GM18873 (cell line): ENCODE measurements at regions not wholly inside any gene's neighbourhood (a gene's known extent, or its start where the extent isn't known, plus 50 kb on each side); places are given as distances from the start of the nearest gene placed in this dataset.

Experiments used
- ATAC-seq: cut with Tn5 transposase; IDR thresholded peaks from one replicate; pipeline ENCODE4 v1.9.1; 2021; ENCODE audit warnings: mild to moderate bottlenecking, moderate library complexity, moderate number of reproducible peaks; ENCODE audit not compliant: unreplicated experiment, low FRiP score

DNA sequence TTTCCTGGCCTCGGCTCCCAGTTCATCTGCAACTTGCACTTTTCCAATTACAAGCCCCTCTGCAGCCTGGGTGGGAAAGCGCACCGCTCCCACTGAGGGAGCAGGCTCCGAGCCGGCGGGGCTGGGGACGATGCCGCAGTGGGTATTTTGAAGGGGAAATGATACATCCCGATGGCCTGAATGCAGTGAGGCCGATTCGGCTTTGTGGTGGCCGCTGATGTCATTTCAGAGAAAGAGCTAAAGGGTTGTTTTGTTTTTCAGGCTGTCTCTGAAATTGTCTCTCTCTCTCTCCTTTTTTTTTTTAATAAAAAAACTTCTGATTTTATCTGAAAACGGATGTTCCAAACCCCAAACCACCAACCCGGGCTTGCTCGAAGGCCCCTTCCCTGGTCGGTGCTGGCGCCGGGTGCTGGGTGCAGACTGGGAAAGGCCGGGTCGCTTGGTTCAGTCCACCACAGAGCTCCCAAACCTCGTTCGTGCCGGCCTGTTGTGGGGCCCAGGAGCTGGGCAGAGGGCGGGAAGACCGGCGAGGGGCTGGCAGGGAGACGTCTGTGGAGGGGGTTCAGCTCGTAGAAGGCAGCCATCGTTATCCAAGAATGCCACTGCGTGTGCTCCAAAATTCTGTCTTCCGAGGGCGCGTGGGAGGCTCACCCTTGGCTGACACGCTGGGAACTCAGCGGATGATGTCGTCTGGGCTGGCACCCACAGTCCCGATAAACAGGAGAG is 102.8 kb downstream of the FOXL1 start:
- no peak for ATAC-seq

DNA sequence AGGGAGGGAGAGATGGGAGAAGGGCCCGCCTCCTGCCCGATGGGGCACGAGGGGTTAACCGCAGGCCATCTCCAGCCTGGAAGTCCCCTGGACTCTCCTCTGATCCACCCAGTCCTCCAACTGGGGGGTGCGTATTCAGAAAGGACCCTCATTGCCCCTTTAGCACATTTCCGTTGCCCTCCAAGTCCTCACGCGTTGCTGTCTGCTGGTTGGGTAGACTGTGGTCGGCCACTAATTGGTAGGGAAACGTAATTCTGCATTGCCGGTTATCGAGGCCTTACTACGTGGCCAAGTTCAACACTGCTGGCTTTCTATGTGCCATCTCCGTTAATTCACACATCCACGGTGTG is 103.4 kb downstream of the FOXL1 start:
- no peak for ATAC-seq

DNA sequence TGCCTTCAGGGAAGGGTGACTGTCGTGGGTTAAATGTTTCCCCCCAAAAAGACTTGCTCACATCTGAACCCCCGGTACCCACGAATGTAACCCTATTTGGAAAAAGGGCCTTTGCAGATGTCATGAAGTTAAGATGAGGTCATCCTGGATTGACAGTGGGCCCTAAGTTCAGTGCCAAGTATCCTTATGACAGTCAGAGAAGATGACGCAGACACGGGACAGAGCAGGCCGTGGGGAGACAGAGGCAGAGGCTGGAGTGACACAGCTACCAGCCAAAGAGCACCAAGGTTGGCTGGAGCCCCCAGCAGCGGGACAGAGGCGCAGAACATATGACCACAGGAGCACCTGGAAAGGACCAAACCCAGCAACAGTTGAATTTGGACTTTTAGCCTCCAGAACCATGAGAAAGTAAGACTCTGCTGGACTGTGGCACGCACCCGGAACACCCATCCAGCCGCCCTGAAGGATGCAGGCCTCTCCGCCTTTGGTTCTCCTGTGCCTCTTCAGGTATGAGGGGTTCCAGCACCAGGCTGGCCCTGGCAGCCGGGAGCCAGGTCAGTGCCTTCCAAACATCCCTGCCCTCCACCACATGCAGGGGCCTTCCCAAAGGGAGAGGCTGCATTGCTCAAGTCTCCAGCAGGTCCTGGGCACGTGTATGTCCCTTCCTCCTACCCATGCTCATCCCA is 104.0 kb downstream of the FOXL1 start:
- ATAC-seq = no peak

DNA sequence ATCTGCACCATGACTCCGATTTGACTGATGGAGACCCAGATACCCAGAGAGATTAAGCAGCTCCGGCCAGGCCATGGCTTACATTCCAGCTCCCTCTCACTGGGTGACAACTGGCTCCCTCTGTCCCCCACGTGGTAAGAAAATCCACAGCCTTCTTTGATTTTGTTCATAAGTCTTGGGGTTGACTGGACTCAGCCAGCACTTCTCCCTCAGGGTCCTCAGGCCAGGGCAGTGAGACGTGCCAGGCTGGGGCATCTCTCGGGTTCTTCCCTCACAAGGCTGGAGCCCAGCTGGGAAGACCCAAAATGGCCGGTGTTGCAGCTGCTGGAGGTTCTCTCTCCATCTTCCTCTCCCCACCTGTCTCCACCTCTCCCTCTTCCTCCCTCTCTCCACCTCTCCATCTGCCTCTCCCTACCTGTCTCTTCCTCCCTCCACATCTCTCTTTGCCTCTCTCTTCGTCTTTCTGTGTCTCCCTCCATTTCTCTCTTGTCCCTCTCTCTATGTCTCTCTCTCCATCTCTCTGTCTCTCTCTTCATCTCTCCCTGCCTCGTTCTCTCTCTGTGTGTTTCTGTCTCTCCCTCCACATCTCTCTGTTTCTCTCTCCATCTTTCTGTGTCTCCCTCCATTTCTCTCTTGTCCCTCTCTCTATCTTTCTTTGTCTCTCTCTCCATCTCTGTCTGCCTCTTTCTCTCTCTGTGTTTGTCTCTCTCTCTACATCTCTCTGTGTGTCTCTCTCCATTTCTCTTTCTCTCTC is 105.3 kb downstream of the FOXL1 start:
- ATAC-seq = no peak

DNA sequence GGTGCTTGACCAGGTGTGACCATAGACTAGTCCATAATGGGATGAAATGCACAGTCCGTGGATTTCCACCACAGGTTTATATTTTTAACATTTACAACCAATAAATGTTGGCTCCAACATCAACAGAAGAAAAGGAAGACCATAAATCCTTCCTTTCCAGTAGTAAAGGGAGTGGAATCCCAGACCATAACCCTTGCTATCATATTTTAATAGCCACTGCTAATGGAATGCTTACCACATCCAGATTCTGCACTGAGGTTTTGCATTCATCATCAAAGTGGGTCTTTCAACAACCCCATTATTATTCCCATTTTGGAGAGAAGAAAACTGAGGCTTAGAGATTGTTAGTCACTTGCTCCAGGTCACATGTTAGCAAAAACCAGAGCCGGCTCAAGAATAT is 106.7 kb downstream of the FOXL1 start:
- ATAC-seq = no peak

DNA sequence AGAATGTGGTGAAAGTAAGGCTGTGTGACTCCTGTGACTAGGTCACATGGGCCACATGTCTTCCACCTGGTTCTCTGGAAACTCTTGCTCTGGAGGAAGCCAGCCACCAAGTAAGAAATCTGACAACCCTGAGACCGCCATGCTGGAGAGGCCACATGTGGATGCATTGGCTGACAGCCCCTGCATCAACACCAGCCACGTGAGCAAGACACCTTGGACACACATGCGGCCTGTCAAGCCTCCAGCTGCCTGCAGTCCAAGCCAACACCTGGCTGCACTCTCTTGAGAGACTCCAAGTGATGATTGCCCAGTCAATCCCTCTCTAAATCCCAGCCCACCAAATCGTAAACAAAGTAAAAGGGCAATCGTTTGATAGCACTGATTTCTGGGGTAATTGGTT is 112.6 kb downstream of the FOXL1 start:
- no peak for ATAC-seq

DNA sequence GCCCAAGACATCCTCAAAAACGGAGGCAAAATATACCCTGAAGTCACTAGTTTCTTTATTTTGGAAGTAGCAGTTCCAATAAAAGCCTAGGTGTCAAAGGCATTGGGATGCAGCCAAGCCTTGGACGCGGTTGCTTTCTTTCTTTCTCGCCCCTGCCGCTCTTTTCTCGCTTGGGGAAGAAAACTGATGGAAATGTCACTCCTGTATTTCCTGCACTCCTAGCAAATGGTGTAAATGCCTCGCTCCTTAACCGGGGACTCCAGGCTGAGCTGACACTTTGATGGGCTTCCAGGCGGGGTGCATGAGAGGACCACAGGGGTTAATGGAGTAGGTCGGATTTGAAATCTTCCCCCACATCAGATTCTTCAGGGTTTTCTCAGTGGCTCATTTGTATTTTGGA is 114.1 kb downstream of the FOXL1 start:
- no peak for ATAC-seq

DNA sequence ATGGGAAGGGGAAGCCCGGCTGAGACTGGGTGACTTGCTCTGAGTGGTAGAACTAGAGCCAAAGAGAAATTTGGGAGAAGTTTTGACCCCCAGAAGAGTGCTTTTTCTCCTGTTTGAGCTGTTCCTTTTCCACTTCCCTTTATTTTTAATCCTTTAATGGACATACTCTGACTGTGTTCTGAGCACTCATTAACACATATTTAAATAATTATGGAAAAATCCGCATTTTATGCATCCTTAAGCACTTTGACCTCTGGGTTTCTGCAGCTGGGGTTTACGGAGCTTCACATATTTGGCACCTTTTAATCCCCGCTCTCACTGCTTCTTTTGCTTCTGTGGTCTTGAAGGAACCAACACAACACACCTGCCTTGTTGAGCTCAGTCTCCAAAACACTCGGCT is 114.7 kb downstream of the FOXL1 start:
- no peak for ATAC-seq

DNA sequence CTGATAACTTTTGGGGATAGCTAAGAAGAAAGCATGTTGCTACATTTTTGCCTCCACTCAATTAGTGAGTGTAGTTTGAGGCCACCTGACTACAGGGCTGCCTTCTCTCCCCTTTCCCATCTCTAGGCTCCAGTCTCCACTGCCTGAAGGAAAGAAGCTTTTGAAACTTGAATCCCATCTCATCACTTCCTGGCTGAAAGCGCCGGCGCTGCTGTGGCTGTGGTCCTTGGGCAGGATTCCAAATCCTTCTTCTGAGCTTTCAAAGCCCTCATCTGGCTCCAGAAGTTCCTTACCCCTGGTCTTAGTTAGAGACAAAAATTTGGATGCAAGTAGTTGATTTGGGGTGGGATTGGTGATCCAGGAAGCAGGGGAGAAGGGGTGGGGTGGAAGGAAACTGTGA is 119.4 kb downstream of the FOXL1 start:
- no peak for ATAC-seq

DNA sequence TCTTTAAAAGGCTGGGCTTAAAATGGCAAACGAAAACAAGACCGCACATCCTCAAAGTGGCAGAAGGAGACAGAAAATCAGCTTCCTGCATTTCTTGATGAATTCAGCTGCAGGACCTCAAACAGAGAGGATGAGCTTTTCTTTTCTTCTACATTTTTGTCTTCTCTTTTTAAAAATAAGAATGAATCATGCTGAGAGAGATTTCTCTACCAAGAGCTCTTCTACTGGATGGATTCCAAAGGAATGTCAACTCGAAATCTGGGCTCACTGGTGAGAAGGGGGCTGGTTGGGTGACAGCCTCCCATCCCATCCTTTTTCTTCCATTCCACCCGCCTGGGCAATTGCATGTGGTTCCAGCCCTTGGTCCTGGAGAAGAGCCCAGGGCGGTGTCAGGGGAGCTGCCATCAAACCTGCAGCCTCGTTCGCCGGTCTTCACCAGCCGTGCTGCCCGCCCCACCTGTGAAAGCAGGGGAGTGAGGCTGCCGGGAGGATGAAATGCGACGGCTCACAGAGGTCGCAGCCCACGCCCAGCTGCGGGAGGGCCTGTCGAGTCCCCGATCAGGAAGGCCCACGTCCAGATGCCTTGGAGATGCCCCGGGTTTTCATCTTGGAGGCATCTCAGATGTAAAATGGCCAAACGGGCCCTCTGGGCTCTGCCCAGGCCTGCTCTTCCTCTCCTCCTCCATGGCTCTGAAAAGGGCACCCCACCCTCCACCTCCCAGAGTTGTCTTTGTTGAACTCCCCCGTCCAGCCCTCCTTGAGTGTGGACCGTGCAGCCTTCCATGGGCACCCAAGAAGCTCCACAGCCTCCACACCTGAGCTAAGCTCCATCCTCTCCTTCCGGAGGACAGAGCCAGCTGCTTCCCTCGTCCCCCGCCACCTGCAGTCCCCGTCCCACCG is 121.9 kb downstream of the FOXL1 start:
- no peak for ATAC-seq

DNA sequence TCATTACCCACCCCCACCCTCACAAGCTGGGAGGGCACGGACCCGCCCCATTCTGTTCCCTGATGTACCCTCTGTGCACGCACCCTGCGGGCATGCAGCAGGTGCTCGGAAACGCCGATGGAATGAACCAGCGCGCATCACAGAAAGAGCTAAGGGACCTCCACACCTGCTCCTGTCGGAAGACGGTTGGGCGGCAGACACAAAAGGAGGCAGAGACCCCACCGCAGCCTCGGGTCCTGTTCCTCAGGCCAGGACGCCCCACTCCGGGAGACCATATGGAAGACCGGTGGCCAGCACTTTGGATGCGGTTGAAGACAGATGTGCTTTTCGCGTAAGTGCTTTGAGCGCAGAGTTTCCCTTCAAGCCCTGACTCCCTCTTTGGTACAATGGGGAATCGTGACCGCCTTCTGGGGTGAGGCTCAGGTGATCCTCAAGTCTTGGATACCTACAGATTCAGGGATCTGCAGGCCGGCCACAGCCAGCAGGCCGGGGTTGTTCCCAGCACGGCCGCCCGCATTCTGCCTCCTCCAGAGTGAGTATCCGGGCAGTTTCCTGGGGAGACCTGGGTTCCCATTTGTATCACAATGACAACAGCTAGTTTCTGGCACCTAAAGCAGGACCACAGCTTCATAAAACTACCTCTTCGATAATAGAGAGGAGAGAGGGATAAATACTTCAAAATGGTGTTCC is 123.1 kb downstream of the FOXL1 start:
- ATAC-seq = no peak

DNA sequence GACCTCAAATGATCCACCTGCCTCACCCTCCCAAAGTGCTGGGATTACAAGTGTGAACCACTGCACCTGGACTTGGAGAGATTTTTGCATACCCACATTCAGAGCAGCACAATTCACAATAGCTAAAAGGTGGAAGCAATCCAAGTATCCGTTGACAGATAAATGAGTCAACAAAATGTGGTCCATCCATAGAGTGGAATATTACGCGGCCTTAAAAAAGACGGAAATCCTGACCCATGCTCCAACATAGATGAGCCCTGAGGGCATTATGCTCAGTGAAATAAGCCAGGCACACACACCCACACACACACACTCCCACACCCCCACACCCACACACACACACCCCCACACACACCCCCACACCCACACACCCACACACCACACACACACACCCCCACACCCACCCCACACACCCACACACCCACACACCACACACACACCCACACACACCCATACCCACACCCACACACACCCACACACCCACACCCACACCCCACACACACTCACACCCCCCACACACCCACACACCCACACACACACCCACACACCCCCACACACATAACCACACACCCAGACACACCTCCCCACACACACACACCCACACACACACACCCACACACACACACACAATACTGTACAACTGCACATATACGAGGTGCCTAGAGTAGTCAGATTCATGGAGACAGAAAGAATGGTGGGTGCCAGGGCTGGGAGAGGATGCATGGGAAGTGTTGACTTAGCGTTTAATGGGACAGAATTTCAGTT is 124.7 kb downstream of the FOXL1 start:
- ATAC-seq = no peak

DNA sequence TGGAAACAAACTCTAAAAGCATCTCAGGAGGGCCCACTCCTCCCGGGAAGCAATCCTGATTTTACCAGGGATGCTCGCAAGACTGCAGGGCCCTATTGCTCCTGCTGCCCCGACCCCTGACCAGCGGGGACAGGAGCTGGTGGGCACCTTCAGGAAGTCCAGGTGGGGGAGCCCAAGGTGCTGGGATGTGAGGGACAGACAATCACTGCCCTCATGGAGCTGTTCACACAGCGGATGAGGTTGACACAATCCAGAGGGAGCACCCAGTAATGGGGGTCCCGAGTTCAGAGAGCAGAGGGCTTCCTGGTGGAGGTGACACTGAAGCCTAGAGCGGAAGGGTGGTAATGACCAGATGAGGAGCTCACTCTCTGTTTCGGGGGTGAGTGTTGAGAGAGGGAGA is 126.2 kb downstream of the FOXL1 start:
- ATAC-seq = no peak

DNA sequence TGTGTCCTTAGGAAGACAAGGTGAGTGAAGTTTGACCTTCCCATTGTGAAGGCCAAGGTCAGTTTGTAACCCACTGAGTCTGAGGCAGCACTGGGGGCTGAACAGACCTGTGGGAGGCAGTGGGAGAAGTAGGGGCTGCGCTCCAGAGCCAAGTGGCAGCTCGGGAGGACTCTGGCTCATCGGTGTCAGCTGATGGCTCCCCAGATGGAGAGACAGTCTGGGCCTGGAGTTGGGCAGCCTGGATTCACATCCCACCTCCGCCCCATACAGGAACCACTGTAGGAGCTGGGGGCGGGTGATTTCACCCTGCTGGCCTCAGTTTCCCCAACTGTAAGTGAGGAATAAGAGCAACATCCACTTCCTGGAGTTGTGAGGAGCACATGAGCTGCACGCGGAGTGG is 128.4 kb downstream of the FOXL1 start:
- no peak for ATAC-seq

DNA sequence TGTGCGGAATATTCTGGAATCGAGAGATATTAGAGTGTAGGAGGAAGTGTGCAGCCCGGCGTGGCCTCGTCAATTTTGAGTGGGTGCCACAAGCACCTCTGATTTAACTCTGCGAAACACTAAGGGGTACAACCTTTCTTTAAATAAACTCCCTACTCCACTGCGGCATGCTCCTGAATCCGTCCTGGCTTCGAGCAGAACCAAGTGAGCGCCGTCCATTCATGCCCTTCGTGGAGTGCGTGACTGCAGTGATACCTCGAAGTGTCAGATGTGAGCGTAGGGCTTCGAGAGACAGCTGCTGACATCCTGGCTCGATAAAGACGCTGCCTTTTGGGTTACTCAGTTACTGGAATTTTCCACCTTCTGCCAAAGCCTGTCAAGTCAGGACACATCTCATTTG is 128.8 kb downstream of the FOXL1 start:
- ATAC-seq = no peak

DNA sequence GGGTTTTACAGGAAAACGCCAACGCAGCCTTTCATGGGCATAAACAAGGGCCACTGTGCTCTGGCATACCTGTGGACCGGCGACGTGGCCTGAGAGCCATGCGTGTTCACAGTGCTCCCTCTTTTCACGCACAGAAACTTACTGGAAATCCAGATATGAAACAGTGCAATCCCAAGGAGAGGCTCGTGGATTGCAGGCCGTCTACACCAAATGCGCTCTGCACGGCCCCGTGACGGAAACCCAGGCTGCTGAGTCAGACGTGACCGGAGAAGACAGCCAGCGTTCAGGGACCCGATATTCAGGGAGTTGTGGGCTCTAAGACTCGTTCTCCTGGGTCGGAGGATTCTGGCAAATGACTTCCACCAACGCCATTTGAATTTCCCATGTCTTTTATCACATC is 129.2 kb downstream of the FOXL1 start:
- no peak for ATAC-seq

DNA sequence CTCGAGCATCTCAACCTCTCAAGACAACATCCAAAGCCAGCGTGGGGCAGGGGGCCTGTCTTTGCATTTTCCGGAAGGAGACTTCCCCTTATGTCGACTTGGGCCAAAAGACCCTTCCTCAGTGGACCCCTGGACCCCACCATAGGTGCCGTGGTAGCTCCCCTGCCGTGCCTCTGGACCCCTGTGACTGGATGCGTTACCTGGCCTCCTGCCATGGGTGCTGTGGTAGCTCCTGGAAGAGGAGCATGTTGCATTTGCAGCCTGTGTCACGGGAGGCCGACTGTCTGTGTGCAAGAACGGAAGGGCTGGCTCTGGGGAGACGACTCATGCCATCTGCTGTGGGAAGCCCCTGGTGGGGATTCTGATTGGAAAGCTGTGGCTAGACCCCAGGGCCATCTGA is 130.1 kb downstream of the FOXL1 start:
- no peak for ATAC-seq

DNA sequence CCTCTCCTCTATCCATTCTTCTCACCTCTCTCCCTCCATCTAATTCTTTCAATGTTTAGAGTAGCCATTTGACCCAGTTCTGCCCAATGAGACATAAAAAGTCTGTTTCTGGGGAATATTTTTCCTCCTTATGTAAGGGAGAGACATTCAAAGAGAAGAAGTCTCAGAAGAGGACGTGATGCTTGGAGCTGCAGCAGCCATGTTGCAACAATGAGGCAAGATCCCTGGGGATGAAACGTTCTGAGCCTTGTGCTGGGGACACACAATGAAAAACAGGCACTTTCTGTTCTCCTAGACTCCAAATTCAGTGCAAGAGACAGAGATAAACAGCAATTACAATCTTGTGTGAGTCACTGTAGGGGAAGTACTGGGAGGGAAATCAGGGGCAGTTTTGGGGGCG is 130.8 kb downstream of the FOXL1 start:
- no peak for ATAC-seq

DNA sequence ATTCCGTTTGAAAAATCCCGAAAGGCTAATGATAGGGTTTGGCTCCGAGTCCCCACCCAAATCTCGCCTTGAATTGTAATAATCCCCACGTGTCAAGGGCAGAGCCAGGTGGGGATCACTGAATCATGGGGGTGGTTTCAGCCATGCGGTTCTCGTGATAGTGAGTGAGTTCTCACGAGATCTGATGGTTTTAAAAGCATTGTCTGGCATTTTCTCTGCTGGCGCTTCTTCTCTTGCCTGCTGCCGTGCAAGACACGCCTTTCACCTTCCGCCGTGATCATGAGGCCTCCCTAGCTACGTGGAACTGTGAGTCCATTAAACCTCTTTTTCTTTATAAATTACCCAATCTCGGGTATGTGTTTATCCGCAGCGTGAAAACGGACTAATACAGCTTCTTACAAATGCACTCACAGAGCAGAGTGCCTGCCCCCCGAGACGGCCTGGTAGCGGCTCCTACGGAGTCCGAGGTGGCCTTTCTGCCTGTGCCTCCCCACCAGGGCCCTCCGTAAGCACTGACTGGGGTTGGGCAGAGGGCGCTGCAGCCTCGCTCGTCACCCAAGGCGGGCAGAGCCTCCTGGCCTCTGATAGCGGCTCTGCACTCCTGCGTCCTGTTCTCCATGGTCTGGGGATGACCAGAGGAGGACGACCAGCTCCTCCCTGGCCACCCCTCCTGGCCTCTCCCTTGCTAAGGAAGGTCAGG is 131.7 kb downstream of the FOXL1 start:
- no peak for ATAC-seq
